Stimulated activated CD8-positive, alpha-beta memory T cell treated with anti-CD3 and anti-CD28 coated beads, Interleukin-4, amount 100 ng/mL, for 24 hours (primary cell): ENCODE measurements at regions not wholly inside any gene's neighbourhood (a gene's known extent, or its start where the extent isn't known, plus 50 kb on each side); places are given as distances from the start of the nearest gene placed in this dataset.

Source experiments
- DNase-seq: peaks from one replicate; pipeline ENCODE4 v3.0.0-alpha.2; 2020; ENCODE audit warnings: low read depth

GRCh38 chr14:96617635-96618034, 115.5 kb downstream of the PAPOLA start:
- no peak for DNase-seq

- DNase-seq = no peak
These were observed 120.7 kb downstream of the PAPOLA start for GRCh38 chr14:96622926-96623325.

- DNase-seq = no peak
These were observed 121.7 kb downstream of the PAPOLA start for GRCh38 chr14:96623676-96624484.

GRCh38 chr14:96624661-96625425, 122.7 kb downstream of the PAPOLA start:
- DNase-seq = no peak

GRCh38 chr14:96625426-96625985, 123.3 kb downstream of the PAPOLA start:
- no peak for DNase-seq

- DNase-seq = no peak
These were observed 124.1 kb downstream of the PAPOLA start for GRCh38 chr14:96626121-96626768.

- DNase-seq = no peak
These were observed 124.7 kb downstream of the PAPOLA start for GRCh38 chr14:96626916-96627315.

GRCh38 chr14:96627386-96627785, 125.2 kb downstream of the PAPOLA start:
- DNase-seq = no peak

- DNase-seq = no peak
These were observed 125.9 kb downstream of the PAPOLA start for GRCh38 chr14:96627811-96628775.

GRCh38 chr14:96629082-96629481, 126.9 kb downstream of the PAPOLA start:
- DNase-seq = no peak

- DNase-seq = no peak
These were observed 127.5 kb downstream of the PAPOLA start for GRCh38 chr14:96629558-96630222.

GRCh38 chr14:96630281-96630680, 128.1 kb downstream of the PAPOLA start:
- DNase-seq = no peak

- DNase-seq = no peak
These were observed 128.8 kb downstream of the PAPOLA start for GRCh38 chr14:96631030-96631429.

GRCh38 chr14:96631621-96632362, 129.6 kb downstream of the PAPOLA start:
- no peak for DNase-seq

GRCh38 chr14:96632363-96632758, 130.2 kb downstream of the PAPOLA start:
- no peak for DNase-seq

GRCh38 chr14:96633096-96633495, 130.9 kb downstream of the PAPOLA start:
- no peak for DNase-seq

- DNase-seq = no peak
These were observed 132.3 kb downstream of the PAPOLA start for GRCh38 chr14:96634481-96634880.

GRCh38 chr14:96634896-96635295, 132.7 kb downstream of the PAPOLA start:
- no peak for DNase-seq

GRCh38 chr14:96635850-96636249, 133.7 kb downstream of the PAPOLA start:
- DNase-seq = no peak

- no peak for DNase-seq
These were observed 135.3 kb downstream of the PAPOLA start for GRCh38 chr14:96637521-96637920.
